Peyer's patch (tissue), 4 donors: ENCODE measurements at regions not wholly inside any gene's neighbourhood (a gene's known extent, or its start where the extent isn't known, plus 50 kb on each side); places are given as distances from the start of the nearest gene placed in this dataset.
"Not testable (repeated sequence)": the region's sequence is repeated elsewhere in the genome, so short reads cannot be mapped to it uniquely, and the experiment has no call there.

Experiments
- DNase-seq, 3 donors: peaks; one replicate each; pipeline ENCODE4 v3.0.0-alpha.2; 2017 to 2019
- H3K27ac ChIP-seq, 4 donors: fragments of 200-600 bp; sonication (generic); one replicate each; pipeline ENCODE4 v1.5.1; 2016 to 2019
- H3K27me3 ChIP-seq, 2 donors: fragments of 200-600 bp; sonication (generic); one replicate each; pipeline ENCODE4 v1.5.1; 2019
- H3K36me3 ChIP-seq, 3 donors: fragments of 200-600 bp; sonication (generic); one replicate each; pipeline ENCODE4 v1.5.1; 2016 to 2019
- H3K4me1 ChIP-seq, 4 donors: fragments of 200-600 bp; sonication (generic); one replicate each; pipeline ENCODE4 v1.5.1; 2016 to 2019
- H3K4me3 ChIP-seq, 4 donors: fragments of 200-600 bp; sonication (generic); 1 replicate in 3 of 4; 2 replicates in 1 of 4; pipeline ENCODE4 v1.5.1; 2016 to 2019; ENCODE audit warnings: mild to moderate bottlenecking in 1 of 4
- H3K9me3 ChIP-seq, 4 donors: fragments of 200-600 bp; sonication (generic); one replicate each; pipeline ENCODE4 v1.5.1; 2016 to 2019; ENCODE audit warnings: mild to moderate bottlenecking in 1 of 4
- CTCF ChIP-seq, 6 experiments: fragments of 450-650 bp in 4 of 6; fragments of 200-600 bp in 2 of 6; sonication (generic) in 1 of 6; IDR thresholded peaks; one replicate each; pipeline ENCODE4 v1.5.1; 2017 to 2019; ENCODE audit warnings: antibody characterized with exemption in 6 of 6, mild to moderate bottlenecking in 3 of 6, moderate library complexity in 1 of 6
- POLR2A ChIP-seq, 2 donors: fragments of 450-650 bp; IDR thresholded peaks; one replicate each; pipeline ENCODE4 v1.5.1; 2017; ENCODE audit warnings: antibody characterized with exemption in 2 of 2, mild to moderate bottlenecking in 2 of 2, moderate library complexity in 2 of 2

- no peaks in the 10 kb centered on the region for H3K27me3 ChIP-seq
- H3K9me3 ChIP-seq, result no peaks in the 10 kb centered on the region
- H3K27ac ChIP-seq, result no peak overlapping the region
- no peaks in the 10 kb centered on the region for H3K36me3 ChIP-seq
- no peak for TF ChIP-seq CTCF (IDR thresholded peaks at IDR 0.05)
- TF ChIP-seq POLR2A (IDR thresholded peaks at IDR 0.05), result no peak
- no peaks in the 10 kb centered on the region for H3K4me1 ChIP-seq
- H3K4me3 ChIP-seq, result no peak overlapping the region
- no peak for DNase-seq
These were observed 195.3 kb upstream of the SULF2 start for GRCh38 chr20:47980336-47981177.

GRCh38 chr20:47979361-47980095, 194.2 kb upstream of the SULF2 start:
- not testable (repeated sequence) for H3K4me1 ChIP-seq, DNase-seq, H3K4me3 ChIP-seq, H3K27ac ChIP-seq, H3K36me3 ChIP-seq, H3K9me3 ChIP-seq, H3K27me3 ChIP-seq

- H3K27me3 ChIP-seq, H3K27ac ChIP-seq, H3K36me3 ChIP-seq, DNase-seq, H3K4me1 ChIP-seq, H3K9me3 ChIP-seq, H3K4me3 ChIP-seq: not testable (repeated sequence)
These were observed 193.3 kb upstream of the SULF2 start for GRCh38 chr20:47978428-47979120.

GRCh38 chr20:47977789-47978252, 192.5 kb upstream of the SULF2 start:
- H3K27ac ChIP-seq, H3K4me1 ChIP-seq, H3K27me3 ChIP-seq, H3K9me3 ChIP-seq, H3K36me3 ChIP-seq, H3K4me3 ChIP-seq, DNase-seq: not testable (repeated sequence)

- not testable (repeated sequence) for H3K27me3 ChIP-seq, H3K4me1 ChIP-seq, DNase-seq, H3K9me3 ChIP-seq, H3K36me3 ChIP-seq, H3K4me3 ChIP-seq, H3K27ac ChIP-seq
These were observed 191.9 kb upstream of the SULF2 start for GRCh38 chr20:47977017-47977788.

- Histone ChIP-seq H3K27me3 (no peaks in the 10 kb centered on the region), H3K4me3 (no peak overlapping the region), H3K36me3 (no peaks in the 10 kb centered on the region), H3K27ac (no peak overlapping the region), H3K9me3 (no peaks in the 10 kb centered on the region), H3K4me1 (no peaks in the 10 kb centered on the region)
- no peak for TF ChIP-seq POLR2A (IDR thresholded peaks at IDR 0.05)
- no peak for TF ChIP-seq CTCF (IDR thresholded peaks at IDR 0.05)
- DNase-seq, result no peak
These were observed 189.1 kb upstream of the SULF2 start for GRCh38 chr20:47974234-47974878.

- TF ChIP-seq POLR2A (IDR thresholded peaks at IDR 0.05) (no peak), CTCF (IDR thresholded peaks at IDR 0.05) (no peak)
- Histone ChIP-seq H3K36me3 (no peaks in the 10 kb centered on the region), H3K9me3 (no peaks in the 10 kb centered on the region), H3K4me1 (no peaks in the 10 kb centered on the region), H3K27ac (no peak overlapping the region), H3K4me3 (no peak overlapping the region), H3K27me3 (no peaks in the 10 kb centered on the region)
- DNase-seq, result no peak
These were observed 188.4 kb upstream of the SULF2 start for GRCh38 chr20:47973519-47974233.
